Psoas muscle (tissue), 7 donors: ENCODE measurements at regions not wholly inside any gene's neighbourhood (a gene's known extent, or its start where the extent isn't known, plus 50 kb on each side); places are given as distances from the start of the nearest gene placed in this dataset.

ENCODE experiments used
- ATAC-seq, 4 donors: fragments of 200-7000 bp; cut with Tn5 transposase; one replicate each; pipeline ENCODE4 v1.9.1; 2020; ENCODE audit warnings: moderate library complexity in 3 of 4, mild to moderate bottlenecking in 2 of 4
- DNase-seq, 2 donors: peaks; one replicate each; pipeline ENCODE4 v3.0.0-alpha.2; 2020
- H3K27ac ChIP-seq: fragments of 200-600 bp; one replicate; pipeline ENCODE4 v1.8.0; 2022
- H3K27me3 ChIP-seq, 3 donors: fragments of 200-600 bp in 1 of 3; one replicate each; pipeline versions ENCODE4 v1.6.1 to v1.8.0; 2013 to 2022; ENCODE audit warnings: low read length in 2 of 3, mild to moderate bottlenecking in 2 of 3, moderate library complexity in 1 of 3; ENCODE audit not compliant: insufficient read depth in 3 of 3
- H3K36me3 ChIP-seq, 2 donors: fragments of 200-600 bp in 1 of 2; one replicate each; pipeline versions ENCODE4 v1.6.1 to v1.8.0; 2013 to 2022; ENCODE audit warnings: low read depth in 1 of 2, mild to moderate bottlenecking in 1 of 2, moderate library complexity in 1 of 2; ENCODE audit not compliant: insufficient read depth in 1 of 2
- H3K4me1 ChIP-seq: fragments of 200-600 bp; one replicate; pipeline ENCODE4 v1.8.0; 2022
- H3K4me3 ChIP-seq: fragments of 200-600 bp; one replicate; pipeline ENCODE4 v1.8.0; 2022; ENCODE audit warnings: mild to moderate bottlenecking
- H3K9me3 ChIP-seq: fragments of 200-600 bp; one replicate; pipeline ENCODE4 v1.8.0; 2022
- WGBS, 3 donors: extraction: QIAGEN DNeasy Blood & Tissue Kit; methylation state at CpG; one replicate each; pipeline versions ENCODE4 v1.1.6 to v1.1.7; 2013; 5-methylcytosine and 5-hydroxymethylcytosine counted together
- intact Hi-C, 2 donors: fragments of 100-400 bp; cut with DNase I; formaldehyde crosslinking; loops; one replicate each; pipeline versions ENCODE4 v1.11.0 to v1.14.2; 2022
- TF ChIP-seq, protein P1 (sequence below): fragments of 200-600 bp; IDR thresholded peaks from one replicate; pipeline ENCODE4 v1.8.0; 2022; ENCODE audit warnings: antibody characterized with exemption
- donor health status: healthy with polysubstance abuse.
- donor health status: DM: no; HTN: no; CAD: no; lungs with moderate emphysema.
- donor health status: Bipolar disorder and iron deficiency.
- donor health status: healthy.
- donor health status: DM: yes; HTN: yes; CAD: no.
- donor health status: DM: no; HTN: no; CAD: no.
- donor health status: DM: yes; HTN: yes; CAD: no.

DNA sequence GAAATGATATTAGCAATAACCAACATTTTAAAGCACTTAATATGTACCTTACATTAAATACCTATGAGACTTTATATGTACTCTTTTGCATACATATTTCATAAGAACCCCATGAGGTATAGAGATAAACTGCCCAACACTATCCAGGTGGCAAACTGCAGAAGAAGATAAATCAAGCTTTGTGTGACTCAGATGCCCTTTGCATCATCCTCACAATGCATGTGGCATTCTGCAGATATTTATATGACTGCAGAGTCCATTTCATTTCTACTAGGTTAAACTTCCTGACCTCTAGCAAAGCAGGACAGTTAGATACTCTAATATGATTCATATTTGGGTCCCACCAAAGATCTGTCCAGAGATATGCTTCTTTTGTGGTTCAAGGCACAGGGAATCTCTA is 85.6 kb upstream of the RASGEF1B start:
- H3K9me3 ChIP-seq: no peaks in the 10 kb centered on the region
- no peak for ATAC-seq
- no peak for DNase-seq
- intact Hi-C loops: no loop called here
- no peaks in the 10 kb centered on the region for H3K4me1 ChIP-seq
- no peak overlapping the region for H3K27ac ChIP-seq
- H3K27me3 ChIP-seq: no peaks in the 10 kb centered on the region
- TF ChIP-seq, protein P1, sequence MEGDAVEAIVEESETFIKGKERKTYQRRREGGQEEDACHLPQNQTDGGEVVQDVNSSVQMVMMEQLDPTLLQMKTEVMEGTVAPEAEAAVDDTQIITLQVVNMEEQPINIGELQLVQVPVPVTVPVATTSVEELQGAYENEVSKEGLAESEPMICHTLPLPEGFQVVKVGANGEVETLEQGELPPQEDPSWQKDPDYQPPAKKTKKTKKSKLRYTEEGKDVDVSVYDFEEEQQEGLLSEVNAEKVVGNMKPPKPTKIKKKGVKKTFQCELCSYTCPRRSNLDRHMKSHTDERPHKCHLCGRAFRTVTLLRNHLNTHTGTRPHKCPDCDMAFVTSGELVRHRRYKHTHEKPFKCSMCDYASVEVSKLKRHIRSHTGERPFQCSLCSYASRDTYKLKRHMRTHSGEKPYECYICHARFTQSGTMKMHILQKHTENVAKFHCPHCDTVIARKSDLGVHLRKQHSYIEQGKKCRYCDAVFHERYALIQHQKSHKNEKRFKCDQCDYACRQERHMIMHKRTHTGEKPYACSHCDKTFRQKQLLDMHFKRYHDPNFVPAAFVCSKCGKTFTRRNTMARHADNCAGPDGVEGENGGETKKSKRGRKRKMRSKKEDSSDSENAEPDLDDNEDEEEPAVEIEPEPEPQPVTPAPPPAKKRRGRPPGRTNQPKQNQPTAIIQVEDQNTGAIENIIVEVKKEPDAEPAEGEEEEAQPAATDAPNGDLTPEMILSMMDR: no peak
- no peaks in the 10 kb centered on the region for H3K36me3 ChIP-seq
- H3K4me3 ChIP-seq: no peak overlapping the region

DNA sequence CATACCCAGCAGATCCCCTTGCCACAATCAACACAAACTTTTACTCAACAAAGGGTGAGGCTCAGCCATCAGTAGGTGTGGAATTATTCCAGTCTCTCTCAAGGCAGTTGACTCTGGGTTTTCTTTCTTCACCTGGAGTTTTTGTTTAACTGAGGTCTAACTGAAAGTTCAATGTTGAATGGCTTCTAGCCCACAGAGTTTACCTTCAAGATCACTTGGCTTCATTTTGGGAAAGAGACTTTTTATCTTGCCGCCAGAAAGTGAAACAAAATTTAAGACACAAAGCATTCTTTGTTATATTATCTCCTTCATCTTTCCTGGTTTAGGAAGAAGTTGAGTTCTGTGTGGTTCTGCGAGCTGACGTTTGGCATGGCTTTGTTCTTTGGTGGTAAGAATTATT is 83.8 kb upstream of the RASGEF1B start:
- TF ChIP-seq, protein P1: no peak
- intact Hi-C loops: no loop called here
- H3K36me3 ChIP-seq: no peaks in the 10 kb centered on the region
- H3K4me1 ChIP-seq: no peaks in the 10 kb centered on the region
- 35 to 49% (median 40%) methylated on average over 3 of the region's 3 CpGs for WGBS, 3 donors
- no peak for DNase-seq
- no peak overlapping the region for H3K4me3 ChIP-seq
- H3K27me3 ChIP-seq: no peaks in the 10 kb centered on the region
- no peaks in the 10 kb centered on the region for H3K9me3 ChIP-seq
- no peak for ATAC-seq
- H3K27ac ChIP-seq: no peak overlapping the region

DNA sequence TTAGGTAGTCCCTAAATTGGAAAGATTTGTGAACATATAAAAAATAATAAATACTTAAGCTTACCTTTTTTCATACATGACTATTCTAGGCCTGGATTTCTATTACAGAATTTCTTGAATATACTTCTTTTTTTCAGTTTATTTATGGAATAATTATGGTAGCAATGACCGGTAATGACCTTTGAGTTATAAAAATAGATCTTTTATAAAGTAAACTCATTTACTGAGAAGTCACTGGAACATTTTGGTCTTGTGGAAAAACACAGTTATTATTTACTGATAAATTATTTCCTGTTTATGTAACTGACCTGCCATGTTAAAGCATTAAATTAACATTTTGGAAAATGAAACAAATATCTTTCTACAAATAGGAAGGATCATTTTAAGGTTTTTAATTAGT is 80.4 kb upstream of the RASGEF1B start:
- ATAC-seq: no peak
- DNase-seq: no peak
- TF ChIP-seq, protein P1: no peak
- H3K4me3 ChIP-seq: no peak overlapping the region
- 67 to 73% (median 70%) methylated on average over 1 of the region's 1 CpG for WGBS, 3 donors
- no peaks in the 10 kb centered on the region for H3K36me3 ChIP-seq
- H3K9me3 ChIP-seq: no peaks in the 10 kb centered on the region
- intact Hi-C loops: no loop called here
- H3K4me1 ChIP-seq: no peaks in the 10 kb centered on the region
- no peak overlapping the region for H3K27ac ChIP-seq
- H3K27me3 ChIP-seq: no peaks in the 10 kb centered on the region

DNA sequence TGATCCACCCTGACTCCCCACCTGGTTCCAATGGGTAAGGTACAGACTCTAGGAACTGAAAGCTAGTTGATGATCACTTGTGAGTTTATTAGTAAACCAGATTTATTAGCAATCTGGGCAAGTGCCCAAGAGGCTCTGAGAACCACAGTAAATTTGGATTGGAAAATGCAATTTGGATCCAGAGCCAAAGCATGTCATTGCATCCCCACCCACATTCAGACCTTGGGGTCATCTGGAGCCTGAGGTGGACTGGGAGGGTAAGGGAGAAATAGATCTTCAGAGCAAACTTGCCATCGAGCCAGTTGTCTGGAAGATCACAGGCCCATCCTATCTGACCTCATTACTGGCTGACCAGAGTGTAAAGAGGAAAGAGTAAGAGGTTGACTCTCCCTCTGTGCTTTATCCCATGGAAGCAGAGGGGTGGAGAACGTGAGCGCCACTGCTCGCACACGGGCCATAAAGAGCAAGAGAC is 78.7 kb upstream of the RASGEF1B start:
- intact Hi-C loops: no loop called here
- Histone ChIP-seq H3K27ac (no peak overlapping the region), H3K27me3 (no peaks in the 10 kb centered on the region), H3K36me3 (no peaks in the 10 kb centered on the region), H3K9me3 (no peaks in the 10 kb centered on the region), H3K4me3 (no peak overlapping the region), H3K4me1 (no peaks in the 10 kb centered on the region)
- DNase-seq: no peak
- no peak for ATAC-seq
- TF ChIP-seq, protein P1: no peak
- 50 to 66% (median 63%) methylated on average over 5 of the region's 5 CpGs for WGBS, 3 donors

DNA sequence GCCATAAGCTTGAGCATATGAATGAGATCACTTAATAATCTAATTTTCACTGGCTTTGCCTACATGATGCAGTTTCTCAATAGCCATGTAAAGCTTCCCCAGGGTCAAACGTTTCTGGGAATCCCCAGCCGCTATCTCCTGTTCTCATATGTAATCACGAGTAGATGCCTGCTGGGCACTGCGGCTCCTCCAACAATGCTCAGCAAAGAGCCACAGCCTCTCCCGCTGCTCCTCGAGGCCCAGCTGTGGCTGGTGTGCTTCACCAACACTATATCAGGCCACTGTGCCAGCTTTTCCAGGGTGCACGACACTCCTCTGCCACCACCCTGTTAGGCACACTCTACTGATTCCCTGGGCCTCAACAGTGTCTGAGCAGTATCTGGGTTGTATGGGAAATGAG is 78.3 kb upstream of the RASGEF1B start:
- whole genome bisulfite sequencing, 3 donors: 35 to 41% (median 38%) methylated on average over 7 of the region's 7 CpGs
- DNase-seq (peak in 1 of 2 donors; percentile 15), ATAC-seq (no peak)
- Histone ChIP-seq H3K27me3 (no peaks in the 10 kb centered on the region), H3K27ac (no peak overlapping the region), H3K36me3 (no peaks in the 10 kb centered on the region), H3K4me1 (no peaks in the 10 kb centered on the region), H3K4me3 (no peak overlapping the region), H3K9me3 (no peaks in the 10 kb centered on the region)
- intact Hi-C loops: no loop called here
- TF ChIP-seq, protein P1: no peak
